PC-9 (cell line): ENCODE measurements at regions not wholly inside any gene's neighbourhood (a gene's known extent, or its start where the extent isn't known, plus 50 kb on each side); places are given as distances from the start of the nearest gene placed in this dataset.

ENCODE experiments used
- CTCF ChIP-seq: fragments of 200-600 bp; sonication (generic); conservative IDR thresholded peaks from 2 replicates; pipeline ENCODE4 v1.6.1; 2017; ENCODE audit warnings: mixed run types, antibody characterized with exemption, mild to moderate bottlenecking, moderate library complexity
- EZH2 ChIP-seq: fragments of 200-600 bp; sonication (generic); IDR thresholded peaks from 2 replicates; pipeline ENCODE4 v1.8.0; 2017; ENCODE audit warnings: antibody characterized with exemption, low read depth

- TF ChIP-seq CTCF (no peak), EZH2 (no peak)
Observed at GRCh38 chr5:92051741-92052140, 668.6 kb upstream of the ARRDC3 start.
